ENCODE measurements at regions not wholly inside any gene's neighbourhood (a gene's known extent, or its start where the extent isn't known, plus 50 kb on each side); places are given as distances from the start of the nearest gene placed in this dataset.
"Not testable (repeated sequence)": the region's sequence is repeated elsewhere in the genome, so short reads cannot be mapped to it uniquely, and the experiment has no call there.

- not testable (repeated sequence) for DNase-seq
Observed at GRCh38 chr2:87555082-87555481, 192.8 kb upstream of the PLGLB2 start.

- DNase-seq: not testable (repeated sequence)
Observed at GRCh38 chr2:87559001-87559400, 188.9 kb upstream of the PLGLB2 start.

- not testable (repeated sequence) for DNase-seq
Observed at GRCh38 chr2:87559735-87560134, 188.2 kb upstream of the PLGLB2 start.

GRCh38 chr2:87565116-87565515 is 182.8 kb upstream of the PLGLB2 start:
- not testable (repeated sequence) for DNase-seq

- DNase-seq: not testable (repeated sequence)
Observed at GRCh38 chr2:87566531-87566930, 181.4 kb upstream of the PLGLB2 start.

- not testable (repeated sequence) for DNase-seq
Observed at GRCh38 chr2:87567093-87567492, 180.8 kb upstream of the PLGLB2 start.

- DNase-seq: not testable (repeated sequence)
Observed at GRCh38 chr2:87567912-87568311, 180.0 kb upstream of the PLGLB2 start.

- not testable (repeated sequence) for DNase-seq
Observed at GRCh38 chr2:87568554-87569278, 179.2 kb upstream of the PLGLB2 start.

- not testable (repeated sequence) for DNase-seq
Observed at GRCh38 chr2:87569689-87570397, 178.0 kb upstream of the PLGLB2 start.

- DNase-seq: not testable (repeated sequence)
Observed at GRCh38 chr2:87571889-87572465, 175.9 kb upstream of the PLGLB2 start.

- DNase-seq: not testable (repeated sequence)
Observed at GRCh38 chr2:87572906-87573305, 175.0 kb upstream of the PLGLB2 start.

- DNase-seq: not testable (repeated sequence)
Observed at GRCh38 chr2:87573386-87574192, 174.3 kb upstream of the PLGLB2 start.

GRCh38 chr2:87574193-87575119 is 173.4 kb upstream of the PLGLB2 start:
- not testable (repeated sequence) for DNase-seq

- DNase-seq: not testable (repeated sequence)
Observed at GRCh38 chr2:87575138-87575537, 172.7 kb upstream of the PLGLB2 start.

GRCh38 chr2:87577358-87577757 is 170.5 kb upstream of the PLGLB2 start:
- DNase-seq: not testable (repeated sequence)

- DNase-seq: not testable (repeated sequence)
Observed at GRCh38 chr2:87582152-87582551, 165.7 kb upstream of the PLGLB2 start.

GRCh38 chr2:87582579-87582978 is 165.3 kb upstream of the PLGLB2 start:
- not testable (repeated sequence) for DNase-seq

GRCh38 chr2:87583370-87583769 is 164.5 kb upstream of the PLGLB2 start:
- DNase-seq: not testable (repeated sequence)

- not testable (repeated sequence) for DNase-seq
Observed at GRCh38 chr2:87583803-87584202, 164.1 kb upstream of the PLGLB2 start.

GRCh38 chr2:87584268-87584906 is 163.5 kb upstream of the PLGLB2 start:
- DNase-seq: not testable (repeated sequence)

GRCh38 chr2:87587934-87588333 is 160.0 kb upstream of the PLGLB2 start:
- DNase-seq: not testable (repeated sequence)
